Sigmoid colon (tissue), 6 donors: ENCODE measurements at regions not wholly inside any gene's neighbourhood (a gene's known extent, or its start where the extent isn't known, plus 50 kb on each side); places are given as distances from the start of the nearest gene placed in this dataset.
"Not testable (repeated sequence)": the region's sequence is repeated elsewhere in the genome, so short reads cannot be mapped to it uniquely, and the experiment has no call there.

Source experiments
- DNase-seq: peaks from one replicate; pipeline ENCODE4 v3.0.0-alpha.2; 2019
- H3K27ac ChIP-seq, 4 donors: fragments of 200-600 bp; sonication (generic); one replicate each; pipeline ENCODE4 v1.5.1; 2016 to 2019; ENCODE audit warnings: mild to moderate bottlenecking in 1 of 4
- H3K27me3 ChIP-seq, 3 donors: fragments of 200-600 bp; sonication (generic); one replicate each; pipeline ENCODE4 v1.5.1; 2019; ENCODE audit warnings: mild to moderate bottlenecking in 1 of 3
- H3K36me3 ChIP-seq, 4 donors: fragments of 200-600 bp; sonication (generic); one replicate each; pipeline ENCODE4 v1.5.1; 2016 to 2019
- H3K4me1 ChIP-seq, 4 donors: fragments of 200-600 bp; sonication (generic); one replicate each; pipeline ENCODE4 v1.5.1; 2017 to 2019
- H3K4me3 ChIP-seq, 4 donors: fragments of 200-600 bp; sonication (generic); one replicate each; pipeline ENCODE4 v1.5.1; 2017 to 2019; ENCODE audit warnings: mild to moderate bottlenecking in 2 of 4, moderate library complexity in 1 of 4
- H3K9me3 ChIP-seq, 4 donors: fragments of 200-600 bp in 3 of 4; sonication (generic) in 3 of 4; one replicate each; pipeline versions ENCODE4 v1.5.1 to v1.6.1; 2013 to 2019
- CTCF ChIP-seq, 4 experiments: fragments of 450-650 bp in 3 of 4; fragments of 200-600 bp in 1 of 4; IDR thresholded peaks; one replicate each; pipeline ENCODE4 v1.5.1; 2016 to 2019; ENCODE audit warnings: antibody characterized with exemption in 4 of 4, mild to moderate bottlenecking in 3 of 4, moderate library complexity in 2 of 4
- EP300 ChIP-seq, 4 donors: sonication (generic); formaldehyde crosslinking; IDR thresholded peaks; one replicate each; pipeline ENCODE4 v1.6.1; 2017; ENCODE audit warnings: antibody characterized with exemption in 4 of 4
- POLR2A ChIP-seq, 2 donors: fragments of 450-650 bp; IDR thresholded peaks; one replicate each; pipeline ENCODE4 v1.6.1; 2016; ENCODE audit warnings: antibody characterized with exemption in 2 of 2, mild to moderate bottlenecking in 2 of 2, moderate library complexity in 2 of 2
- POLR2AphosphoS5 ChIP-seq, 4 donors: sonication (generic); formaldehyde crosslinking; IDR thresholded peaks; one replicate each; pipeline ENCODE4 v1.6.1; 2017; ENCODE audit warnings: antibody characterized with exemption in 4 of 4
- WGBS, 2 donors: extraction: QIAGEN DNeasy Blood & Tissue Kit; methylation state at CpG; one replicate each; pipeline ENCODE4 v1.1.7; 2013; 5-methylcytosine and 5-hydroxymethylcytosine counted together
- intact Hi-C: fragments of 100-400 bp; cut with DNase I; formaldehyde crosslinking; loops from one replicate; pipeline ENCODE4 v1.15.1; 2023
- donor health status: healthy with polysubstance abuse.
- donor health status: healthy.

DNA sequence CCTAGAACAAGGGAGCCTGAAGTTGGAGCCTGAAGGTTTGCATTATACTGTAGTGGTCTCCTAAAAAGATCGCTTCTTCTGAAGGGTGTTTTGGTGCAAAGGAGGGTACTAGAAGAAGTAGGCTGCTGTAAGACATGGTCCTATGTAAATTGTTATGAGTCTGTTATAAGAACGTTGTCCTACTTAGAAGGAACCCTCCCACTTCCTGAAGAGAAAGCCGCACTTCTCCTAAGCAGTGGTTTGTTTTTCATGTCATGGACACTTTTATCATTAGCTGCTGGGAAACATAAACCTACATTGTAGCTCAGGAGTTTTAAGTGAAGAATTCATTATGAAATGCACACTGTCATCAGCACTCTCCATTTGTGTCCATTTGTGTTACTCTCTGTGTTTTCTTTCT is 129.1 kb upstream of the ITGB1 start:
- H3K4me1 ChIP-seq, result no peaks in the 10 kb centered on the region
- H3K9me3 ChIP-seq, result no peaks in the 10 kb centered on the region
- 58 to 68% methylated on average over 3 of the region's 3 CpGs for WGBS, 2 donors
- no peak for DNase-seq
- no peak overlapping the region for H3K4me3 ChIP-seq
- intact Hi-C loops, result no loop called here
- H3K36me3 ChIP-seq, result no peaks in the 10 kb centered on the region
- no peak for TF ChIP-seq CTCF (IDR thresholded peaks at IDR 0.05)
- no peak for TF ChIP-seq POLR2AphosphoS5 (IDR thresholded peaks at IDR 0.05)
- no peak for TF ChIP-seq POLR2A (IDR thresholded peaks at IDR 0.05)
- no peak for TF ChIP-seq EP300 (IDR thresholded peaks at IDR 0.05)
- H3K27ac ChIP-seq, result no peak overlapping the region
- no peaks in the 10 kb centered on the region for H3K27me3 ChIP-seq

- DNase-seq, result no peak
- Histone ChIP-seq H3K4me3 (no peak overlapping the region), H3K9me3 (no peaks in the 10 kb centered on the region), H3K27me3 (no peaks in the 10 kb centered on the region), H3K4me1 (no peaks in the 10 kb centered on the region), H3K27ac (no peak overlapping the region), H3K36me3 (no peaks in the 10 kb centered on the region)
- intact Hi-C loops, result no loop called here
- no peak for TF ChIP-seq POLR2A (IDR thresholded peaks at IDR 0.05)
- no peak for TF ChIP-seq POLR2AphosphoS5 (IDR thresholded peaks at IDR 0.05)
- no peak for TF ChIP-seq CTCF (IDR thresholded peaks at IDR 0.05)
- no peak for TF ChIP-seq EP300 (IDR thresholded peaks at IDR 0.05)
- 97% methylated on average over 5 of the region's 5 CpGs for WGBS, 2 donors
Measured at GRCh38 chr10:33086100-33086499, 128.1 kb upstream of the ITGB1 start.

DNA sequence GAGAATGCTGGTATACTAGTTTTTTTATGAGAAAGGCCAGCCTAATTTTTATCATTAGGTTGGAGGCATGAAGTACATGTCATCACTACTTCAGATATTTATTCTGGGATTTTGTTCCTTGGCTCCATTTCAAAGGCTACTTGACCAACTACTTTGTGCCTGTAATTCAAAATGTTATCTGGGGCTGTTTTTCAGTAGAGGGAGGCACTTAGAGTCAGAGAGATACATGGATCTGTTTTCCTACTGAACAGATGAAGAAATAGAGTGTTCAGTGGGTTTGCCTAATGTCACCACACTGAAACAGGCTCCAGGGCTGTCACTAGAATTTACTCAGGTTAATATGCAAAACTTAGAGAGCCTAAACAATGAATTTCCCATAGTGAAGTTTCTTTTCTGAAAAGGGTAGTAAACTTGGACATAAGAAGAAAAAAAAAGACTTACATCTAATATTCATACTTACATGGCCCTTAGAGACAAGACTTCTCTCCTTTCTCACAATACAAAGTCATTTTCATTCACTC is 127.3 kb upstream of the ITGB1 start:
- intact Hi-C loops, result no loop called here
- Histone ChIP-seq H3K27ac (no peak overlapping the region), H3K36me3 (no peaks in the 10 kb centered on the region), H3K4me3 (no peak overlapping the region), H3K27me3 (no peaks in the 10 kb centered on the region), H3K4me1 (no peaks in the 10 kb centered on the region), H3K9me3 (no peaks in the 10 kb centered on the region)
- DNase-seq, result no peak
- no peak for TF ChIP-seq CTCF (IDR thresholded peaks at IDR 0.05)
- no peak for TF ChIP-seq POLR2A (IDR thresholded peaks at IDR 0.05)
- no peak for TF ChIP-seq EP300 (IDR thresholded peaks at IDR 0.05)
- TF ChIP-seq POLR2AphosphoS5 (IDR thresholded peaks at IDR 0.05), result no peak

DNA sequence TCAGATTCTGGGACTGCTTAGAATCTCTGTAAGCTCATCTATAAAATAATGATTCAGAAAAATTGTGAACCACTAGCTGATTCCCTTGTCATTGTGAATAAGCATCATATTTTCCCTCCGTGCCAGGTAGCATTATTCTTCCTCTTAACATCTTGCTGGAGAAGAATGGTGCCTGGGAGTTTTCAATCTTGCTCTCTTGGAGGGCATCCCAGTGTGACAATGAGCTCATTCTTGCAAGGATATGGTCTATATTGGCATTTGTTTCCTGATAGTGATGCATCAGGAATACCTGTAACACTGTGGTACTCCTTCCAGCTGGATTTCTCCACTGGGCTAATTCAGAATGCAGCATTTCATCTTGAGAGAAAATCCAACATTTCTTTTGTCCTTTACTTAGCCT is 126.4 kb upstream of the ITGB1 start:
- Histone ChIP-seq H3K27me3 (no peaks in the 10 kb centered on the region), H3K4me1 (no peaks in the 10 kb centered on the region), H3K36me3 (no peaks in the 10 kb centered on the region), H3K9me3 (no peaks in the 10 kb centered on the region), H3K4me3 (no peak overlapping the region), H3K27ac (no peak overlapping the region)
- intact Hi-C loops, result no loop called here
- no peak for DNase-seq
- 98 to 100% methylated on average over 1 of the region's 1 CpG for WGBS, 2 donors
- TF ChIP-seq POLR2A (IDR thresholded peaks at IDR 0.05) (no peak), POLR2AphosphoS5 (IDR thresholded peaks at IDR 0.05) (no peak), EP300 (IDR thresholded peaks at IDR 0.05) (no peak), CTCF (IDR thresholded peaks at IDR 0.05) (no peak)

DNA sequence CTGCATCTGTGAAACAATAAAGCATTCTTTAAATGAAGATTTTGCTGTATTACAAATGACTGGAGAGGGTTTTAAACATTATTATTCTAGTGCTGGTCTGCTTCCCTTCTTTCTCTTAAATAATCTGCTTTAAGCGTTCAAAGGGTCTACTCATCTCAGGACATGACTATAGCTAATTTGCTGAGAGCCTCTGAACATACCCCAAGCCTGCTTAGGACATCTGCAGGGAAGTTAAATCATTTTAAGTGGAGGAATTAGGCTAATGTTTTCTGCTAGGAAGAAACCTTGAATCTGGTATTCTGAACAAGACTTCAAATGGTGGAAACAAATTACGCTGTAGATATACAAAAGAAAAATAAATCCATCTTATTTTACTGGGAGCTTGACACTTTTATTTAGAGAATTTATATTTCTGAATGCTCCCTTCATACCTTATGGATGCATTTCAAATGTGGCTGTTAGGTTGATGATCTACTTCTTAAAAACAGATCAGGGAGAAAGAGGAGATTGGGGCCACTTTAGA is 124.4 kb upstream of the ITGB1 start:
- Histone ChIP-seq H3K9me3 (no peaks in the 10 kb centered on the region), H3K4me3 (no peak overlapping the region), H3K27ac (no peak overlapping the region), H3K36me3 (no peaks in the 10 kb centered on the region), H3K27me3 (no peaks in the 10 kb centered on the region), H3K4me1 (no peaks in the 10 kb centered on the region)
- intact Hi-C loops, result no loop called here
- TF ChIP-seq EP300 (IDR thresholded peaks at IDR 0.05) (no peak), POLR2AphosphoS5 (IDR thresholded peaks at IDR 0.05) (no peak), POLR2A (IDR thresholded peaks at IDR 0.05) (no peak), CTCF (IDR thresholded peaks at IDR 0.05) (no peak)
- 77 to 82% methylated on average over 2 of the region's 2 CpGs for WGBS, 2 donors
- DNase-seq, result no peak

DNA sequence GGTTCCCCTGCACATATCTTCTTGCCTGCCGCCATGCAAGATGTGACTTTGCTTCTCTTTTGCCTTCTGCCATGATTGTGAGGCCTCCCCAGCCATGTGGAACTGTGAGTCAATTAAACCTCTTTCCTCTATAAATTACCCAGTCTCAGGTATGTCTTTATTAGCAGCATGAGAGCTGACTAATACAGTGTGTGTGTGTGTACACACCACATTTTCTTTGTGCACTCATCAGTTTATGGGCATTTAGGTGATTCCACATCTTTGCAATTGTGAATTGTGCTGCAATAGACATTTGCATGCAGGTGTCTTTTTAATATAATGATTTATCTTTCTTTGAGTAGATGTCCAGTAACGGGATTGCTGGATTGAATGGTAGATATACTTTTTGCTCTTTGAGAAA is 122.4 kb upstream of the ITGB1 start:
- H3K36me3 ChIP-seq, H3K4me1 ChIP-seq, H3K4me3 ChIP-seq, DNase-seq, H3K9me3 ChIP-seq, intact Hi-C loops, H3K27ac ChIP-seq, H3K27me3 ChIP-seq: not testable (repeated sequence)
- WGBS, 2 donors, result 76 to 92% methylated on average over 2 of the region's 2 CpGs
